ENCODE measurements at regions not wholly inside any gene's neighbourhood (a gene's known extent, or its start where the extent isn't known, plus 50 kb on each side); places are given as distances from the start of the nearest gene placed in this dataset.

DNA sequence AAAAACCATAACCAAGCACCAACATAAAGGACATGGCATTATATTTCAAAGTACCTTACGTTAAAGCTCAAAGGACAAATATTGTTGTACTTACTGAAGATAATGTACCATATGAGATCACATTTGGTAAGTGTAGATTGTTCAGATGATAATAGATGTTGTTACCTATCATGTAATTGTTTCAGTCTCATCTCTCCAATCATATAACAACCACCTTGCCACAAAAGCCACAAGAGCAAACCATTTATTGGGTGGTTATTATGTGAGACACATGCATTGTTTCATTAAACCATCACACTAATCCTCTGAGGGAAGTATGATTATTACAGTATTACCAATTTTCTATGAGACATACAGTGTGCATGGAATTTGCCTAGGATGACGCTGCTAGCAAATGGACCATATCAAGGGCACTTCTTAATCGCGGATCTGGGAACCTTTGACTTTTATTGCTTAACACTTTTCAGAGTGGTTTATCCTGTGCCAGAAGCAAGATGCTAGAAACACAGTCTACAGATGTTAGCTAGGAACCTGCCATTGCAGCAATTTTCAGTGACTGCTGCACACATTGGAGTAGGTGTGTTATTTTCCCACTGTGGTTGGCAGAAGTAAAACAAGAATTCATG lies 149.8 kb upstream of the AKIRIN2 start:
- TF ChIP-seq POLR2A (IDR thresholded peaks at IDR 0.05; ENCODE audit: low read length) (no peak), GATA1 (IDR thresholded peaks at IDR 0.05; ENCODE audit: low read depth, low read length) (no peak)

All from erythroblast (primary cell).